AG20443 (cell line): ENCODE measurements at regions not wholly inside any gene's neighbourhood (a gene's known extent, or its start where the extent isn't known, plus 50 kb on each side); places are given as distances from the start of the nearest gene placed in this dataset.

Source experiments
- DNase-seq: peaks from one replicate; pipeline ENCODE4 v3.0.0; 2012; ENCODE audit warnings: low spot score, mixed read lengths

DNA sequence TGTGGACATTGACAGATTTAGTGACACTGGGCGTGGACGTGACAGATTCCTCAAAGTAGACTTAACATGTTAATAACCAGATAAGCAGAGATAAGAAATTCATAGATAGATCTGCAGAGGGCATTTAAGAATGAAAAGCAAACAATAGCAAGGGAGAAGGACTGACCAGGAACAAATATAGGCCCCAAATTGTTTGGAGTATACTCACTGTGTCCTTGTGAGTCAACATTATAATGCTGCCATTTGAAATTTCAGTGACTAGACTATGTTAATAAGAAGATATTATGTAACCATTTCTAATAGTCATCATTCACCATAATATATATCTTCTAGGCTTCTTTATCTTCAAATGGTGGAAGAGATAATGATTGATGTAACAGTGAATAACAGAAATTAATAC lies 78.1 kb upstream of the SLC38A11 start:
- no peak for DNase-seq

- no peak for DNase-seq
Observed at GRCh38 chr2:165032559-165032958, 77.2 kb upstream of the SLC38A11 start.

GRCh38 chr2:165024199-165024598 lies 68.9 kb upstream of the SLC38A11 start:
- no peak for DNase-seq

- DNase-seq: no peak
Observed at GRCh38 chr2:165022781-165023180, 67.5 kb upstream of the SLC38A11 start.

DNA sequence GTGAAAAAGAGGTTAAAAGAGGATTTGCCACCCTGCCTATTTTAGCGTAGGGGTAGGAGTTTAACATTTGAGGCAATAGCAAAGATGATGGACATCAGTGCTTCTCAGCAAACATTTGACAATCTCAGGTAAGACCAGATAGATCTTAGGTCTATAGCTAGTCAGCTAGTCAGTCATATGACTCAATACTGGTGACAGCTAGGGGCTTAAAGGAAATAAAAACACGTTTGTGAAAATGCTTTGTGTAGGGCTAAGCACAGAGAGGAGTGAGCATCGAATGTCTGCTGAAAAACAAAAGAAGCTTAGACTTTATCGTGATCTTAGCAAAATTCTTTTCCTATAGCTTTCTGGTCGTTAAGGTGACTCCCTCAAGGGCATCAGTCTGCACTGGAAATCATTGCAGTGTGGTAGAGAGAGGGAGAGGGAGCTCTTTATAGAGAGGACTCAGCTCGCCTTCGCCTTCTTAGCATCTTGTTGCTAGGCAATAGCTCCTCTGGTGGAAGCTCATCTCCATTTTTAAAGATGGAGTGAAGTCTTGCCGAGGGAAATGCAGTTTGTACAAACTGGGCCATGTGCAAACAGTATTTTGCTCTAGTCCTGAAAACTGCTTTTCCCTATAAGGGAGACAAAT lies 62.8 kb upstream of the SLC38A11 start:
- no peak for DNase-seq

DNA sequence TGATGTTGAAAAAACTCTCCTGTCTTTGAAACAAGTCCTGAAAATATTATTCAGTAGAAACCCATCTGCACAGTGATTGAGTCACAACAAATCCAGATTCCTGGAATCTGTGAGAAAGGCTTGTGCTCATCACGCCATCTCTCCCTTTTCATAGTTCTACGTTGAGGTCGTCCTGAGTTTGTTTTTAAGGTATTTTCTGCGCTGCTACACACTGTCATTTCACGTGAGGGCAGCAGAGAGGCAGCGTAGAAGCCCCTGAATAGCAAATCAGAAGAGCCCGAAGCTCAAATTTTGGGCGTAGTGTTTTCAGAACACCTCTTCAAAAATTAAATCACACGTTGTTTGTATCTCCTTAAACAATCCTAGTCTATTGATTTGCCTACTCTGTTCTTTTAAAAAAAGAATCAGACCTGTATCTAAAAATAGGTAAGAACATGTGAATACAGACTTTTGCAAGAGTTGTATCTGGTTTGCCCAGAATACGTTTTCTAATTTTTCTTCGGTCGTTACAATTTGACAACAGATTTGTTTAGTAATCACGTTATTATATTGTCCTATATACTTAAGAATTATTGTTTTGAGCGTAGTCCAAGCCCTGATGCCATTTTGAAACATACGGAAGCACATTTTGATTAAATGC lies 61.6 kb upstream of the SLC38A11 start:
- peak; percentile 61 for DNase-seq

DNA sequence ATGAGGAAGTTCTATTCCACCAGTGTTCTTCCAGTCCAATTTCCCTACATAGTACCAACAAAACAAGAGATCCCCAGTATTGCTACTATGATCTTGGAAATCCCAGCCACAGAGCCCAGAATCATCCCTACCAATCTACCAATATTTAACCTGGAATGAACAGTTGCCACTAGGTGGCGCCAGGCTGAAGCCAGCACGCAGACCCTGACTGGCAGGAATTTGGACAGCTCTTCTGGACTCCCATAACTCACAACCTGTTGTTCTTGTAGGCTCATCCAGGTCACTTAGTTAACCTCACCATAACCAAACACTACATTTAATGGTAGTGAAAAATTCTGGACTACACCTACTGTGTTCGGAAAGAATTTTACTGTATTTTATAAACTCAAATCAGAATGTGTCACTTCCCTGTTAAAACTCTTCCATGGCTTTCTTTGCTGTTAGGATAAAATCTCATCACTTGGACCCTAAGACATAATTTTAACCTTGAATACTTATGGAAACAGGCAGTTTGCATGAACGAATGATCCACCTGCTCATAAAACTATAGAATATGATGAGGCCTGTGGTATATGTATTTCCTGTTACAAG lies 59.8 kb upstream of the SLC38A11 start:
- peak; percentile 66 for DNase-seq

- DNase-seq: no peak
Observed at GRCh38 chr2:165013944-165014619, 58.8 kb upstream of the SLC38A11 start.

DNA sequence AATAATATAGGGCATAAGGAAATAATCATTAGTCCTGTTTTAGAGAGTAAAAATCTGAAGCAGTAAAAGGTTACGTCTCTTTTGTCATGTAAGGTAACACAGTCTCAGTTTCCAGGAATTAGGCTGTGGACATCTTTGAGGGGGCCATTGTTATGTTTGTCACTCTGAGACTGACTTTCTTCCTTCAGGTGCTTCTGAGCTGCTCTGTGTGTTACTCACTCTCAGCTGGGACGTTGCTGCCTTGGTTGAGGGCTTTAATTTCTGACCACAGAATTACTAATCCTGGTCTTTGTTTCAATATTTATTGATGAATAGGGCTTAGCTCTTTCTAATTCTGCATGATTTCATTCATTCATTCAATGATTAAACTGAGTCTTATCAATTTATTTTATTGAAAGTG lies 55.9 kb upstream of the SLC38A11 start:
- no peak for DNase-seq

DNA sequence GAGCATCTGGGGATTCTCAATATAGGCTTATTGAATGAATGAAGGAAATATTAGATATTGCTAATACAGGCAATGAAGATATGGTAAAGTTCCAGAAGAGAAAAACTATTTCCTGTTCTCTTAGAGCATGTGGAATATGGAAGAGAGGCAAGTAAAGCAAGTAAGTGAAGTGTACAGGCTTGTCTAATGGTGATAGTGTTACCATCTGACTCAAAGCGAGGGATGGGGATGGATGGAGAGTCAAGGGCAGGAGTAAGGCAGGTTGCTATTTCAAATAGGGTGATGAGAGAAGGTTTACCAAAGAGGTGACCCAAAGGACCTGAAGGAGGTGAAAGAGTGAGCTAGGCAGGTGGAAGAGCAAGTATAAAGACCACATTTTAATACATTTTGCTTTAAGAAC lies 55.2 kb upstream of the SLC38A11 start:
- no peak for DNase-seq

- no peak for DNase-seq
Observed at GRCh38 chr2:165009466-165009865, 54.1 kb upstream of the SLC38A11 start.

GRCh38 chr2:165008730-165009315 lies 53.5 kb upstream of the SLC38A11 start:
- no peak for DNase-seq

DNA sequence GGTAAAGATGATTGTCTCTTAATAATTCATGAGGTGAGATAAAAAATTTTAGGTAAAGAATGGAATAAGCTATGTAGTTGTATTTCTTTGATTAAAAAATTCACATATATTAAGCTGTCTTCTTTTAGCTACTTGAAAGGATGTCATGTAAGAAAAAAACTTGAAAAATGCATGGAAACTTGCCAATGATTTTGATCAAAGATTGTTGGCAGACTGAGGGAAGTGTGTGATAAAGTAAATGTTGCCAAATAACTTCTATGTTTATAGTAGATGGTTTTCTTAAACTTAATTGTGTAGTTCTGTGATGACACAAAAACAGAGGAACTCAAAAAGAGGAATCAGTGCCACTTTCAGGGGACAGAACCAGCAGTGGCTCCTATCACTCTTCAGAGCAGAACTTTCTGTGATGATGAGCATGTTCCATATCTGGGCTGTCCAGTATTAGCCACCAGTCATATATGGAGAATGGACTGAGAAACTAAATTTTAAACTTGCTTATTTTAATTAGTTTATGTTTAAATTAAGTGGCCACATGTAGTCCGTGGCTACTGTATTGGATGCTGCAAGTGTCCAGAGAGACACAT lies 51.9 kb upstream of the SLC38A11 start:
- DNase-seq: no peak
